GM12878 (cell line): ENCODE measurements at regions not wholly inside any gene's neighbourhood (a gene's known extent, or its start where the extent isn't known, plus 50 kb on each side); places are given as distances from the start of the nearest gene placed in this dataset.

ENCODE experiments used
- ATAC-seq: fragments of 200-7000 bp; cut with Tn5 transposase; 3 replicates; pipeline ENCODE4 v1.9.1; 2020; ENCODE audit warnings: mild to moderate bottlenecking, moderate library complexity
- BruUV-seq: library from RNA; stranded (reverse); fragments of 400-500 nt; replicated peaks from 2 replicates; lab custom pipeline; 2021; lab: Mats Ljungman, UMichigan
- CTCF ChIA-PET: fragments of 300-600 bp; sonication (Branson Sonifier 250); formaldehyde crosslinking; extraction: SDS; loops from one replicate; lab custom pipeline; 2021; ENCODE audit warnings: inconsistent platforms; lab: Yijun Ruan, JAX
- POLR2A ChIA-PET: fragments of 350-600 bp; formaldehyde crosslinking; extraction: SDS; loops from one replicate; lab custom pipeline; 2021; ENCODE audit warnings: inconsistent platforms; lab: Charles Lee
- RAD21 ChIA-PET: fragments of 300-600 bp; sonication (Branson Sonifier 250); formaldehyde crosslinking; loops from one replicate; lab custom pipeline; 2023; ENCODE audit warnings: antibody characterized with exemption; ENCODE audit not compliant: unreplicated experiment; lab: Charles Lee
- SMC1A ChIA-PET: fragments of 300-600 bp; sonication (Branson Sonifier 250); formaldehyde crosslinking; loops from one replicate; lab custom pipeline; 2023; ENCODE audit not compliant: unreplicated experiment, uncharacterized antibody; lab: Charles Lee
- DNase-seq: peaks from one replicate; pipeline ENCODE4 v3.0.0-alpha.2; 2011; ENCODE audit warnings: low read depth, low spot score
- FAIRE-seq: peaks from 3 replicates; lab custom pipeline; 2011; peaks lifted over from hg19 to GRCh38; lab: Jason Lieb, UNC
- H2AFZ ChIP-seq: 2 replicates; pipeline ENCODE4 v1.6.0; 2011; ENCODE audit warnings: low read depth, low read length, control low read depth; ENCODE audit not compliant: control insufficient read depth
- H3K27ac ChIP-seq: 2 replicates; pipeline ENCODE4 v1.5.1; 2011; ENCODE audit warnings: control low read depth; ENCODE audit not compliant: control insufficient read depth, insufficient read depth
- H3K27me3 ChIP-seq, 2 experiments: replicated peaks in 1 of 2; 2 replicates each; pipeline versions ENCODE4 v1.6.0 to v1.6.1; 2011; ENCODE audit warnings: low read length in 1 of 2; ENCODE audit not compliant: control insufficient read depth in 2 of 2, insufficient read depth in 2 of 2
- H3K36me3 ChIP-seq, 2 experiments: 2 replicates each; pipeline ENCODE4 v1.5.1; 2011; ENCODE audit warnings: low read length in 1 of 2; ENCODE audit not compliant: control insufficient read depth in 2 of 2, insufficient read depth in 2 of 2
- H3K4me1 ChIP-seq: 2 replicates; pipeline ENCODE4 v1.6.1; 2011; ENCODE audit warnings: mild to moderate bottlenecking, low read length, moderate library complexity, mixed read lengths; ENCODE audit not compliant: control insufficient read depth, insufficient read depth
- H3K4me2 ChIP-seq: 2 replicates; pipeline ENCODE4 v1.6.0; 2011; ENCODE audit warnings: control low read depth; ENCODE audit not compliant: control insufficient read depth, insufficient read depth
- H3K4me3 ChIP-seq: fragments of 200-600 bp; sonication (generic); 2 replicates; pipeline ENCODE4 v1.5.1; 2016
- H3K79me2 ChIP-seq: 2 replicates; pipeline ENCODE4 v1.6.0; 2011; ENCODE audit warnings: low read length; ENCODE audit not compliant: control insufficient read depth, insufficient read depth
- H3K9ac ChIP-seq: 2 replicates; pipeline ENCODE4 v1.8.0; 2011; ENCODE audit warnings: low read length, control low read depth, mixed read lengths; ENCODE audit not compliant: control insufficient read depth, insufficient read depth
- H3K9me3 ChIP-seq: replicated peaks from 3 replicates; pipeline ENCODE4 v1.5.1; 2011; ENCODE audit warnings: mild to moderate bottlenecking, low read length; ENCODE audit not compliant: control insufficient read depth, insufficient read depth
- H4K20me1 ChIP-seq: 2 replicates; pipeline ENCODE4 v1.6.0; 2011; ENCODE audit not compliant: control insufficient read depth, insufficient read depth
- ATF3 ChIP-seq: IDR thresholded peaks from 2 replicates; pipeline ENCODE4 v1.6.1; 2011; ENCODE audit warnings: low read depth, mild to moderate bottlenecking, low read length, moderate library complexity, borderline replicate concordance; ENCODE audit errors: extremely low read depth
- ATF7 ChIP-seq: fragments of 450-650 bp; IDR thresholded peaks from 2 replicates; pipeline ENCODE4 v1.6.1; 2016; ENCODE audit warnings: low read depth, mild to moderate bottlenecking
- CHD2 ChIP-seq: IDR thresholded peaks from 2 replicates; pipeline ENCODE4 v1.6.1; 2011; ENCODE audit warnings: low read depth, low read length, improper control_type of control experiment, borderline replicate concordance
- HDAC2 ChIP-seq: fragments of 200-600 bp; sonication (generic); IDR thresholded peaks from 2 replicates; pipeline ENCODE4 v1.6.1; 2017
- HDGF ChIP-seq: fragments of 450-650 bp; IDR thresholded peaks from 2 replicates; pipeline ENCODE4 v1.6.1; 2016; ENCODE audit warnings: antibody characterized with exemption
- JUNB ChIP-seq: IDR thresholded peaks from 2 replicates; pipeline ENCODE4 v1.6.1; 2016; ENCODE audit warnings: antibody characterized with exemption, mild to moderate bottlenecking
- PRDM15 ChIP-seq: fragments of 450-650 bp; formaldehyde crosslinking; IDR thresholded peaks from 2 replicates; pipeline ENCODE4 v1.4.0; 2020; ENCODE audit warnings: mild to moderate bottlenecking, moderate library complexity
- RBBP5 ChIP-seq: fragments of 200-600 bp; sonication (generic); conservative IDR thresholded peaks from 2 replicates; pipeline ENCODE4 v1.6.1; 2016
- RCOR1 ChIP-seq: conservative IDR thresholded peaks from 2 replicates; pipeline ENCODE4 v1.6.1; 2012; ENCODE audit warnings: low read depth, low read length, improper control_type of control experiment
- SIX5 ChIP-seq: IDR thresholded peaks from 2 replicates; pipeline ENCODE4 v1.6.1; 2011; ENCODE audit warnings: mild to moderate bottlenecking, low read depth, low read length, moderate library complexity; ENCODE audit not compliant: severe bottlenecking
- SMARCA5 ChIP-seq: fragments of 450-650 bp; IDR thresholded peaks from 2 replicates; pipeline ENCODE4 v1.6.1; 2017; ENCODE audit warnings: mild to moderate bottlenecking
- STAT1 ChIP-seq: fragments of 450-650 bp; conservative IDR thresholded peaks from 2 replicates; pipeline ENCODE4 v1.6.1; 2014; ENCODE audit warnings: antibody characterized with exemption, mild to moderate bottlenecking
- STAT3 ChIP-seq: IDR thresholded peaks from 2 replicates; pipeline ENCODE4 v1.6.1; 2011; ENCODE audit warnings: low read depth, low read length, improper control_type of control experiment
- SUPT20H ChIP-seq: IDR thresholded peaks from 2 replicates; pipeline ENCODE4 v1.6.1; 2011; ENCODE audit warnings: low read depth, mild to moderate bottlenecking, low read length, moderate library complexity, borderline replicate concordance; ENCODE audit not compliant: control insufficient read depth
- WGBS: methylation state at CpG from one replicate; pipeline ENCODE4 v1.1.6; 2016; ENCODE audit warnings: low lambda C conversion rate; ENCODE audit not compliant: insufficient replicate concordance, insufficient coverage; ENCODE audit errors: missing lambda C conversion rate; 5-methylcytosine and 5-hydroxymethylcytosine counted together
- in situ Hi-C: fragments of 300-500 bp; cut with MboI; formaldehyde crosslinking; loops from 9 replicates; pipeline ENCODE4 v1.14.3; 2018; ENCODE audit warnings: mixed read lengths
- intact Hi-C: fragments of 100-400 bp; cut with micrococcal nuclease; formaldehyde crosslinking; loops from one replicate; pipeline ENCODE4 v1.14.2; 2022; ENCODE audit not compliant: unreplicated experiment
- TF ChIP-seq, protein P1 (sequence below): fragments of 450-650 bp; IDR thresholded peaks from 2 replicates; pipeline ENCODE4 v1.6.1; 2016; ENCODE audit warnings: mild to moderate bottlenecking
- TF ChIP-seq, protein P2 (sequence below): fragments of 450-650 bp; formaldehyde crosslinking; IDR thresholded peaks from 2 replicates; pipeline ENCODE4 v1.5.0; 2022; ENCODE audit warnings: mild to moderate bottlenecking, missing genetic modification characterization

DNA sequence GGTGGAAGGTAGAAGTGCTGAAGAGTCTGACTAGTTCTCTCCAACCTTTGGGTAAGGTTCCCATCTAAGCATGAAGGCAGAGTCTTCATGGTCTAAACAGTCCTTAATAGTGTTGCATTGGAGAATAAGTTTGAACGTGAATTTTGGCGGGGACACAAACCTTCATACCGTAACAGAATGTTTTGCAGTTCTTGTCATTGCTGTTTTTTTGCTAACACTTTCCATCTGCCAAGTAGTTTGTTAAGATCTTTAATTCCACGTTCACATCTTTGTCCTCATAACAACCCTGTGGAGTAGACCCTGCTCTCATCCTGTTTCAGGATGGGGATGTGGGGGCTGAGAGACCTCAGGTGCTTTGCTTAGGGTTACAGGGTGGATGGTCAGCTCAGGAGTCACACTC is 936.9 kb upstream of the EEF2KMT start (continued):
- TF ChIP-seq JUNB: no peak
- TF ChIP-seq HDGF: no peak

DNA sequence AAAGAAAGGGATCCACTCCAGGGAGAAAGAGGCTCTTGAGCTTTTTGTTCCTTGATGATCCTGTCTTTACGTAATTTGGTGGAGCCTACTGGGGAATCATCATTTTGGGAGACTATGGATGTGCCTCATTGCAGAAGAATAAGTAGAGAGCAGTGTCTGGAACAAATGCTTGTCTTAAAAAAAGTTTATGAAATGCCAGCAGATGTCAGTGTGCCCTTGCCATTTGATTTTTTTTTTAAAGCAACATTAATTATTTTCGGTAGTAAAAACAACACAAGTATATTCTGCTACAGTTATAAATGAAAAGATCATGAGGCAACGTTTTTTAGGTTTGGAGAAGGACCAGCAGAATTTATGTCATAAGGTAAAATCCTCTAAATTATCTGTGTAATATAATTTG is 934.8 kb upstream of the EEF2KMT start:
- Histone ChIP-seq H3K9me3 (no peaks in the 10 kb centered on the region; the same call in 2 of the 3 replicates), H3K4me1 (no peaks in the 10 kb centered on the region), H3K4me3 (no peak overlapping the region), H3K27me3 (no peaks in the 10 kb centered on the region), H3K9ac (no peak overlapping the region), H4K20me1 (no peaks in the 10 kb centered on the region), H3K4me2 (no peak overlapping the region), H3K27ac (no peak overlapping the region), H3K79me2 (no peaks in the 10 kb centered on the region), H3K36me3 (no peaks in the 10 kb centered on the region), H2AFZ (no peak overlapping the region)
- BruUV-seq: no TSS peak
- in situ Hi-C loops: no loop called here
- no peak for DNase-seq
- no peak for ATAC-seq
- ChIA-PET CTCF (interaction anchor here (0.7 kb wide), 1 partner anchor 49 kb away, joined by 3 read pairs; no protein-coding TSS in a partner anchor), POLR2A (no interaction called here), RAD21 (no interaction called here), SMC1A (no interaction called here)
- FAIRE-seq: no peak
- TF ChIP-seq SIX5 (no peak), STAT3 (no peak), SMARCA5 (no peak), SUPT20H (no peak), PRDM15 (no peak), RCOR1 (no peak), CHD2 (no peak), ATF3 (no peak), HDAC2 (no peak), RBBP5 (no peak), ATF7 (no peak), STAT1 (no peak)
- TF ChIP-seq, protein P1, sequence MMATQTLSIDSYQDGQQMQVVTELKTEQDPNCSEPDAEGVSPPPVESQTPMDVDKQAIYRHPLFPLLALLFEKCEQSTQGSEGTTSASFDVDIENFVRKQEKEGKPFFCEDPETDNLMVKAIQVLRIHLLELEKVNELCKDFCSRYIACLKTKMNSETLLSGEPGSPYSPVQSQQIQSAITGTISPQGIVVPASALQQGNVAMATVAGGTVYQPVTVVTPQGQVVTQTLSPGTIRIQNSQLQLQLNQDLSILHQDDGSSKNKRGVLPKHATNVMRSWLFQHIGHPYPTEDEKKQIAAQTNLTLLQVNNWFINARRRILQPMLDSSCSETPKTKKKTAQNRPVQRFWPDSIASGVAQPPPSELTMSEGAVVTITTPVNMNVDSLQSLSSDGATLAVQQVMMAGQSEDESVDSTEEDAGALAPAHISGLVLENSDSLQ: no peak
- TF ChIP-seq, protein P2, sequence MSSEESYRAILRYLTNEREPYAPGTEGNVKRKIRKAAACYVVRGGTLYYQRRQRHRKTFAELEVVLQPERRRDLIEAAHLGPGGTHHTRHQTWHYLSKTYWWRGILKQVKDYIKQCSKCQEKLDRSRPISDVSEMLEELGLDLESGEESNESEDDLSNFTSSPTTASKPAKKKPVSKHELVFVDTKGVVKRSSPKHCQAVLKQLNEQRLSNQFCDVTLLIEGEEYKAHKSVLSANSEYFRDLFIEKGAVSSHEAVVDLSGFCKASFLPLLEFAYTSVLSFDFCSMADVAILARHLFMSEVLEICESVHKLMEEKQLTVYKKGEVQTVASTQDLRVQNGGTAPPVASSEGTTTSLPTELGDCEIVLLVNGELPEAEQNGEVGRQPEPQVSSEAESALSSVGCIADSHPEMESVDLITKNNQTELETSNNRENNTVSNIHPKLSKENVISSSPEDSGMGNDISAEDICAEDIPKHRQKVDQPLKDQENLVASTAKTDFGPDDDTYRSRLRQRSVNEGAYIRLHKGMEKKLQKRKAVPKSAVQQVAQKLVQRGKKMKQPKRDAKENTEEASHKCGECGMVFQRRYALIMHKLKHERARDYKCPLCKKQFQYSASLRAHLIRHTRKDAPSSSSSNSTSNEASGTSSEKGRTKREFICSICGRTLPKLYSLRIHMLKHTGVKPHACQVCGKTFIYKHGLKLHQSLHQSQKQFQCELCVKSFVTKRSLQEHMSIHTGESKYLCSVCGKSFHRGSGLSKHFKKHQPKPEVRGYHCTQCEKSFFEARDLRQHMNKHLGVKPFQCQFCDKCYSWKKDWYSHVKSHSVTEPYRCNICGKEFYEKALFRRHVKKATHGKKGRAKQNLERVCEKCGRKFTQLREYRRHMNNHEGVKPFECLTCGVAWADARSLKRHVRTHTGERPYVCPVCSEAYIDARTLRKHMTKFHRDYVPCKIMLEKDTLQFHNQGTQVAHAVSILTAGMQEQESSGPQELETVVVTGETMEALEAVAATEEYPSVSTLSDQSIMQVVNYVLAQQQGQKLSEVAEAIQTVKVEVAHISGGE (CRISPR knock-in tag): no peak
- intact Hi-C loops: no loop called here
- 22% methylated on average over 3 of the region's 3 CpGs for whole genome bisulfite sequencing
